Stimulated activated CD4-positive, alpha-beta T cell treated with anti-CD3 and anti-CD28 coated beads, Interleukin-4, amount 100 ng/mL, for 1 hour (primary cell): ENCODE measurements at regions not wholly inside any gene's neighbourhood (a gene's known extent, or its start where the extent isn't known, plus 50 kb on each side); places are given as distances from the start of the nearest gene placed in this dataset.

Experiments
- DNase-seq: peaks from one replicate; pipeline ENCODE4 v3.0.0-alpha.2; 2020

GRCh38 chr1:185645162-185645640 is 89.0 kb upstream of the HMCN1 start:
- no peak for DNase-seq

- DNase-seq: no peak
These were observed 89.7 kb upstream of the HMCN1 start for GRCh38 chr1:185644531-185644930.

GRCh38 chr1:185636848-185637247 is 97.3 kb upstream of the HMCN1 start:
- no peak for DNase-seq

DNA sequence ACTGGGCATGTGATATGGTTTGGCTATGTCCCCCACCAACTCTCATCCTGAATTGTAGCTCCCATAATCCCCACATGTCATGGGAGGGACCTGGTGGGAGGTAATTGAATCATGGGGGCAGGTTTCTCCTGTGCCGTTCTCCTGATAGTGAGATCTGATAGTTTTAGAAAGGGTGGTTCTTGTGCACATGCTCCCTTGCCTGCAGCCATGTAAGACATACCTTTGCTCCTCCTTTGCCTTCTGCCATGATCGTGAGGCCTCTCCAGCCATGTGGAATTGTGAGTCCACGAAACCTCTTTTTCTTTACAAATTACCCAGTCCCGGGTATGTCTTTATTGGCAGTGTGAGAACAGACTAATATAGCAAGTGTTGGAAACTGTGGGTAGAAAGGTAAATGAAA is 99.5 kb upstream of the HMCN1 start:
- no peak for DNase-seq

DNA sequence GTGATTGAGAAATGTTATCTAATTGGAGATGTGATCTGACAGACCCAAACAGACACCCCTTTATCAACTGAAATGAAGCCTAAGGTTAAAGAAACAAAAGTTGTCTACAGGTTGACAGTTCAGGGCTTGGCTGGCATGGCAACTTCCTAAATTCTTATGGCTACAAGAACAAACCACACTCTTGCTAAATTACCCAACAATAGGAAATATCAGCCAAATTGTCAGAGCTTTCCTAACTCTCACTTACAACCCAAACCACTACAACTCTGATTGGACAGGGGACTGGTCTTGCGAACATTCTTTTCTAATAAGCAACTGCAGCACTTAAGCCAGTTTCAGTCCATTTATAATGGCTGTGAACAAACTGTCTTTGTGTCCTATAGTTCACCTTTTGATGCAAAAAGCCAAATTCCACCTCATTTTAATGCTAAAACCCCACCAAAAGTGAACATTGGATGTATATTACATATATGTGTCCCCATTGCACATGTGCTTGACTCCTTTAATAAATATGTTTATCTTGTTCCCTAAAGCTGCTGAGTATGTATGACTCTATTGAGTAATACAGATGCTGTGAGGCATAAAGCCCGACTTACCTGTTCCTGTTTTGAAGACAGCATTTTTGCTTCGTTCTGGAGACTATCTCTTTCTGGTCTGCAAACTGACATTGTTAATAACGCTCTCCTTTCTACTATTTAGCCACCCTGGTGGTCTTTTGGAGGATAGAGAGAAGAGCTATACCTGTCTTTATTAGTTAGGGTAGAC is 101.3 kb upstream of the HMCN1 start:
- no peak for DNase-seq

DNA sequence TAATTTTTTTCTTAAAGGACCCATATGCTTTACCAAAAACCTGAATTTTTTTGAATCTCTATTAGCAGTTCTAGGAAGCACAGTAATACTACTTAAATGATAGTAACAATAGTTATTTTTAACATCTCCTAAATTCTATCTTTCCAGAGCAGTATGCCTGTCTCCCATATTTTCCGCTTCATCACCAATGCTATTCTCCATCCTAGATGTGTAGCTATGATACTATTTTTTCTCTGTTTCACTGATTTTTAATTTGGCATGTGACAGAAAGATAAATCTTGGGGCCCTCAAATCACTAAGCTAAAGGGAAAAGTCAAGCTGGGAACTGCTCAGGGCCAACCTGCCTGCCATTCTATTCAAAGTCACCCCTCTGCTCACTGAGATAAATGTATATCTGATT is 102.3 kb upstream of the HMCN1 start:
- DNase-seq: no peak

DNA sequence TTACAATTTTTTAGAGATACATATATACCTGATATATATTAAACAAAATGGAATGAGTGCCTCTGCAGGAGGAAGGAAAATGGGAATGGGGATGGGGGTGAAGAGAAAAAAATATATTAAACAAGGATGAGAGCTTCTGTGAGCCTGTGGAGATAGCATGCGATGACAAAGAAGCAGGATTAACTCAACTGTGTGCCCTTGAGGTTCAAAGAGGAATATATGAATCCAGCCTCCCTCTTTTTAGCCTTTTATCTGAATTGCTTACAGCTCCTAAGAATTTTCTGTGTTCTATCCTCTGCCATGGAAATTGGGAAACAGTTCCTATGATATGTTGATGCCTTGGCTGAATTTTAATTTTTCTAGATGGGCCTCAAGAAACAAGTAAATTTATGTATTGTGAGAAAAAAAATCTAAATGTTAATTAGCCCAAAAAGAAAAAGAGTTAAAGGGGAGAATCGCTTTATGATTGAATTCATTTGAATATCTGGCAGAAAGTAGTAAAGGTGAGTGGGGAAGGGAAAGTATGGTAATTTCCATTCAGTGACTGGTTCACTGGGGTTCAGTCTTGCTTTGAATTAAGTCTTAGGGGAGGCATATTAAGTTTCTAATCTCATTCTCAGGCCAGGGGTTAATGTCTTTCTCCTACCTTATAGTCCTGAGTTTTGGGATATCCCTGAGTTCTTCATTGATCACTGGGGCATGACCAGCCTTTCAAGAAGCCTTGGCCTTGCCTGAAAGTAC is 106.3 kb upstream of the HMCN1 start:
- no peak for DNase-seq

- DNase-seq: no peak
These were observed 107.0 kb upstream of the HMCN1 start for GRCh38 chr1:185627171-185627570.

DNA sequence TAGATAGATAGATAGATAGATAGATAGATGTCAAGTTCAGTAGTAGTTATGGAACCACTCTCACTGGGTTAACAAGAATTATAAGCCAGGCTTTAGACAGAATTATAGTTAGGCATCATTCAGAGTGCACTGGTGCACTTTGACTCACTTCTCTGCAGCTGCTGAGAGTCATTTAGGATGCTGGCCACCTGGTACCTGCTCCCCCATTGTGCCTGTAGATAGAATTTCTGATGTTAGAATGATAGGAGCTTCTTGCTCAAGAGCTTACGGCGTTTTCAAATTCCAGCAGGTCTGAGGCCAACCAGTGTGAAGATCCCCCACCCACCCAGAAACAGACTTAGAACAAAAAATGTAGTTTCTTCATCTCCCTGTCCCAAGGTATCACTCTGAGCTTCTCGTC is 107.8 kb upstream of the HMCN1 start:
- DNase-seq: no peak

GRCh38 chr1:185610954-185611353 is 123.2 kb upstream of the HMCN1 start:
- DNase-seq: no peak

GRCh38 chr1:185608177-185608576 is 126.0 kb upstream of the HMCN1 start:
- no peak for DNase-seq

GRCh38 chr1:185603158-185603557 is 131.0 kb upstream of the HMCN1 start:
- DNase-seq: no peak

- no peak for DNase-seq
These were observed 133.0 kb upstream of the HMCN1 start for GRCh38 chr1:185601189-185601588.

GRCh38 chr1:185600641-185601040 is 133.6 kb upstream of the HMCN1 start:
- DNase-seq: no peak

DNA sequence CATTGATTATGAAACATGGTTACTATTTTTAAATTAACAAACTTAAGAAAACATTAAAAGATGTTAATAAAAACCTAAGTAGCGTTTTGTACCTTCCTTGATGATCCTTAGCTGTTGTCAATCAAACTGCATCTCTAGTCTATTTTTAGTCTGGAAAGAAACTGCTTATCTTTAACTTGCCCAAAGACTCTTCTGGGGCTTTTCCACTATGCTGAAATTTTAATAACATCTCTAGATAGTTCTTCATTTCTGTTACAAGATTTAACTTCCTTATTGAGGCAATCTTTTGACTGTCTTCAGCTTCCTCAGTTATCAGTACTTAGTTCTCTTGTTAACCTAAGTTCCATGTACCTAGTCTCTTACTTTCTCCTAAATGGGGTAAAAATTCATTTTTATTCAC is 135.9 kb upstream of the HMCN1 start:
- no peak for DNase-seq

DNA sequence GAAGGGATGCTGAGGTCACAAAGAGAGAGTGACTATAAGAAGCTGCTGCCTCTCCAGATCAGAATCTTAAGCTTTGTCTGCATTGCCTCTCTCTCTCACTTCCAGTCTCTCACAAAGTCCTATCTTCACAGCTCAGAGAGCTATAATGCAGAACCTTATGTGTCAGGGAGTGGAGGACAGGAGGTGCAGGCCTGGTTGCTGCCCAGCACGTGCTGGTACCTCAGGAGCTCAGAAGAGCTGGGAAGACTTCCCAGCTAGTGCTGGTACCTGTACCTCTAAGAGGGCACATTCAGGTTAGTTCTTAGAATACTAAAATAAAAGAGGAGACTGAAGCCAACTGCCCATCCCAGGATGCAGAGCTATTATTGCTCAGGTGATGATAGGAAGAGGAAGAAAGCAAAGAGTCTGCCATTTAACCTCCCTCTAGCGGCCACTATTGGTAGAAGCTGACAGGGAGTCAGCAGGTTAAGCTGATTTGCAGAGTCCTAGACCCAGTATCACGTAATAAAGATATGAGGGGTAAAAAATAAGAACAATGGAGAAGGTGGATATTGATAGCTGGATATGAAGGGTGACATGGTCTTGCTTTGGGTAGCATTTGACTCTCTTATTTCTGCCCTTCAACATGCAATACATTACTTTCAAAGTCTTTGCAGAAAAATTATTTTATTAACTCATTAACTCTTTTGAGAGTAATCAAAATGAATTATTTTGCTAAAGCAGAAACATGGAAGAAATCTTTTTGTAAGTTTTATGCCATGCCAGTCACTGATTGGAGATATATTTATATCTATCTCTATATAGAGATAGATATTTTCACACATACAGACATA is 138.1 kb upstream of the HMCN1 start:
- DNase-seq: peak; percentile 21

GRCh38 chr1:185594786-185595410 is 139.3 kb upstream of the HMCN1 start:
- DNase-seq: no peak

GRCh38 chr1:185593271-185593670 is 140.9 kb upstream of the HMCN1 start:
- no peak for DNase-seq

DNA sequence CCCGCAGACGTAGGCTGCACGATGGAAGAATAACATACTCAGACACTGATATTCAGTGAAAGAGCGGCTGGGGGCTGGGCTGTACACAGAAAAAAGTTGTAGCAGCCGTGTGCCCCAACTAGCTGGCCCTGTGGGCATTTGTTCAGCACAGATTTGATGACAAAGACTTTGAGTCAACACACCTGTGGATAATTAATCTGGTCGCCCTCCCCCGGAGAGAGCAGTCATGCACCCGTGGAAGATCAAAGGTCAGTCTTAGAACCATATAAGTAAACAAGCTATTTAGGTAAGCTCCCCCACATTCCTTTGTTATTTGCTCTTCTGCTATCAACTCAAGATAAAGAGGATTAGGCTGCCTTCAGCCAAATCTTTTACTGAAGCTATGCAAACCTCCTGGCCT is 148.4 kb upstream of the HMCN1 start:
- no peak for DNase-seq

DNA sequence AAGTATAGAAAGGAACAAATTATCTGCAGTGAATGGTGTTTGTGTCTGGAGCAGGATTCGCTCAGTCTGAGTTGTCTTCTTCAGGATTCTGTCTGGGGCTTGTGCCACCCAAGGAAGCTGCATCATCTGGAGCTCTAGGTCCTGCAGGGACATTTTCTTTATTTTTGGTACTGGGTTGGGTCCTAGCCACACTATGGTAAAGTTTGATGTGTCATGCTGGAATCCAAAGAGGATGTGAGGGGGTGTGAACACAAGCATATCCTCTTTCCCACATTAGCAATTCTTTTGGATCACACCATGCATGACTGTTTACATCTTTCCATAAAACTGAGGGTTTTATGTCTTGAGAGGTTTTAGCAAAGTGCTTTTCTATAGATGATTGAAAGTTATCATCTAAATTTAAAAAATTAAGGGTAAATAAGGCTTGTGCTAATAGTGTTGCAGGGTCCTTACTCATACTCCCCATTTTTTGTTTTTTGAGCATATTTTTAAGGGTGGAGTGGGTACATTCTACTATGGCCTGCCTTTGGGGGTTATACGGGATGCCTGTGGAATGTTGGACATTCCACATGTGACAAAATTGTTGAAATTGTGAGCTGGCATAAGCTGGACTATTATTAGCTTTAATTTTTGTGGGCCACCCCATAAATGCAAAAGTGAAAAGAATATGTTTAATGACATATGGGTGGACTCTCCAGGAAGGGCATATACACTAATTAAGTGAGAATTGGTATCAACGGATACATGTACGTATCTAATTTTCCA is 152.0 kb upstream of the HMCN1 start:
- no peak for DNase-seq

DNA sequence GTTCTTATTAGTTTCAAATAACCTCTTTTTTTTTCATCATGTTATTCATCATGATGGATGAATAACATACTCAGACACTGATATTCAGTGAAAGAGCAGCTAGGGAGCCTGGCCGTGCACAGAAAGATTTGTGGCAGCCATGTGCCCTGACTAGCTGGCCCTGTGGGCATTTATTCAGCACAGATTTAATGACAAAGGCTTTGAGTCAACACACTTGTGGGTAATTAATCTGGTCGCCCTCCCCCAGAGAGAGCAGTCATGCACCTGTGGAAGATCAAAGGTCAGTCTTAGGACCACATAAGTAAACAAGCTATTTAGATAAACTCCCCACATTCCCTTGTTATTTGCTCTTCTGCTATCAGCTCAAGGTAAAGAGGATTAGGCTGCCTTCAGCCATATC is 153.2 kb upstream of the HMCN1 start:
- DNase-seq: no peak

DNA sequence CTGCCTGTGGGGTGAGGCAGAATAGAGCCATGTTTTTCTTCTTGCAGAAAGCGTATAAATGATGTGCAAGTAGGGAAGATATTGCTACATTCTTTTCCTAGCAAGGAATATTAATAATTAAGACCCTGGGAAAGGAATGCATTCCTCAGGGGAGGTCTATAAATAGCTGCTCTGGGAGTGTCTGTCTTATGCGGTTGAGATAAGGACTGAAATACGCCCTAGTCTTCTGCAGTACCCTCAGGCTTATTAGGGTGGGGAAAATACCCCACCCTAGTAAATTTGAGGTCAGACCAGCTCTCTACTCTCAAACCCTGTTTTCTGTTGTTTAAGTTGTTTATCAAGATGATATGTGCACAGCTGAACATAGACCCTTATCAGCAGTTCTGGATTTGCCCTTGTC is 155.9 kb upstream of the HMCN1 start:
- no peak for DNase-seq
